IPS-18a (cell line): ENCODE measurements at regions not wholly inside any gene's neighbourhood (a gene's known extent, or its start where the extent isn't known, plus 50 kb on each side); places are given as distances from the start of the nearest gene placed in this dataset.

Source experiments
- H3K27ac ChIP-seq: one replicate; pipeline ENCODE4 v1.5.1; 2013; ENCODE audit warnings: low read length
- H3K27me3 ChIP-seq: one replicate; pipeline ENCODE4 v1.6.1; 2013; ENCODE audit warnings: mild to moderate bottlenecking, low read length; ENCODE audit not compliant: control insufficient read depth, insufficient read depth
- H3K36me3 ChIP-seq: one replicate; pipeline ENCODE4 v1.6.1; 2013; ENCODE audit warnings: low read depth, low read length; ENCODE audit not compliant: control insufficient read depth
- H3K4me1 ChIP-seq: one replicate; pipeline ENCODE4 v1.6.1; 2013; ENCODE audit warnings: low read depth, low read length; ENCODE audit not compliant: control insufficient read depth
- H3K4me3 ChIP-seq: one replicate; pipeline ENCODE4 v1.5.1; 2013; ENCODE audit warnings: low read length
- H3K9ac ChIP-seq: one replicate; pipeline ENCODE4 v1.6.1; 2013; ENCODE audit warnings: mild to moderate bottlenecking, low read length, moderate library complexity
- H3K9me3 ChIP-seq: one replicate; pipeline ENCODE4 v1.6.1; 2013; ENCODE audit warnings: low read depth, low read length; ENCODE audit not compliant: control insufficient read depth

GRCh38 chr21:19704832-19705231 is 1293.4 kb upstream of the NCAM2 start:
- Histone ChIP-seq H3K4me1 (no peaks in the 10 kb centered on the region), H3K4me3 (no peak overlapping the region), H3K9me3 (no peaks in the 10 kb centered on the region), H3K9ac (no peak overlapping the region), H3K27ac (no peak overlapping the region), H3K27me3 (no peaks in the 10 kb centered on the region), H3K36me3 (no peaks in the 10 kb centered on the region)

DNA sequence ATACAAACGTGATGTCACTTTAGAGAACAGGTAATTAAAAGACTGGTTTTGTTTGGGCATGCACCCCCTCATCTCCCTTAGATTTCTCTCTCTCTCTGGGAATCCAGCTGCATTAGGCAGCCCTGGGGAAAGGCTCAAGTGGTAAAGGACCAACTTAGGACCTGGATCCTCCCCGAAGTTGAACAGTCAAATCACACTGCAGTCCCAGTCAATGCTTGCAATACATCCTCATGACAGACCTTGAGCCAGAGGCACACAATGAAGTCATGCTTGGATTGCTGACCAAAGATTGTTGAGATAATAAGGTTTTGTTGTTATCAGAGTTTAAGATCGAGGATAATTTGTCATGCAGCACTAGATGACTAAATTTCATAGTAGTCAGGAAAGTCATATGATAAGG is 1285.8 kb upstream of the NCAM2 start:
- no peak overlapping the region for H3K9ac ChIP-seq
- H3K36me3 ChIP-seq = no peaks in the 10 kb centered on the region
- H3K4me1 ChIP-seq = no peaks in the 10 kb centered on the region
- no peaks in the 10 kb centered on the region for H3K27me3 ChIP-seq
- H3K27ac ChIP-seq = no peak overlapping the region
- no peak overlapping the region for H3K4me3 ChIP-seq
- no peaks in the 10 kb centered on the region for H3K9me3 ChIP-seq

DNA sequence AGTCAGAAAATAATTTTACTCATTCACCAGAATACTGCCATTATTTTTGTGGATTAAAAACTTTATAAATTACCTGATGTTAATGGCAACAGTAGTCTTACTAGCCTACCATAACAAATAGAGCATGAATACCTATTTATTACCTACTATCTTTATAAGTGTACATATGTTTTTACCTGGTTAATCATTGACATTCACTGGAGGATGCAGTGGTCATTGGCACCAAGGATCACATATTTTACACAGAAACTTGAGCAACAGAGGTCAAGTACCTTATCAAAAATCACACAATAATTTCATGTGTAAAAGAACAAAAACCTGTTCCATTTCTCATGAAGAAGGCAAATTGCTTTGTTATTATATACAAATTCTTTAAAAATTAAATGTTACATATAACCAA is 1284.9 kb upstream of the NCAM2 start:
- H3K4me3 ChIP-seq = no peak overlapping the region

DNA sequence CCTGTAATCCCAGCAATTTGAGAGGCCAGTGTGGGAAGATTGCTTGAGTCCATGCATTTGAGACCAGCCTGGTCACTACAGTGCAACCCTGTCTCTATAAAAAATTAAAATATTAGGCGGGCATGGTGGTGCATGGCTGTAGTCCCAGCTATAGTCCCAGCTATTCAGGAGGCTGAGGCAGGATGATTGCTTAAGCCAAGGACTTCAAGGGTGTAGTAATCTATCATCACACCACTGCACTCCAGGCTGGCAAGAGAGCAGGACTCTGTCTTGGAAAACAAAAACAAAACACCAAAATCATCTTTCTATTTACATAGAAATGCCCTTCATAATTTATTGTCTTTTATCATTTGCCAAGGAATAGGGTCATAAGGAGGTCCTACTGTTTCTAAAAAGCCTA is 1274.1 kb upstream of the NCAM2 start:
- Histone ChIP-seq H3K36me3 (no peaks in the 10 kb centered on the region), H3K9ac (no peak overlapping the region), H3K27ac (no peak overlapping the region), H3K4me3 (no peak overlapping the region), H3K4me1 (no peaks in the 10 kb centered on the region), H3K27me3 (no peaks in the 10 kb centered on the region), H3K9me3 (no peaks in the 10 kb centered on the region)

More for the DNA sequence above, 1284.9 kb upstream of the NCAM2 start:
- no peaks in the 10 kb centered on the region for H3K27me3 ChIP-seq
- H3K9me3 ChIP-seq = no peaks in the 10 kb centered on the region
- no peaks in the 10 kb centered on the region for H3K4me1 ChIP-seq
- no peak overlapping the region for H3K27ac ChIP-seq
- H3K36me3 ChIP-seq = no peaks in the 10 kb centered on the region
- no peak overlapping the region for H3K9ac ChIP-seq

DNA sequence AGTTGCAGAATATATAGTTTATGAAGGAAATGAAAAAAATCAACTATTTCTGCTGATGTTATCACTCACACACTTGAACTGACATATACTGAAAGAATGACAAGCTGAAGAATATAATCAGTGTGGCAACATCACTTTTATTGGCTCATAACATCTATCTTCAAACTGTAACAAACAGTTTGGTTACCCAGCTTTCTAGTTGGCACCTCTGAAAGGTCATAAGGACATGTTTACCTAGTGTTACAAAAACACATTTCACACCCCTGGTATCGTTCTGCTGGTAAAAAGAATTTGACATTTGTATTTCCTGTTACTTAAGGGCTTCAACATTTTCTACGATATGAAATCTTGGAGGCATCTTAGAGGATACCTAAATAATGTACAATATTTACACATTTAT is 1267.0 kb upstream of the NCAM2 start:
- Histone ChIP-seq H3K9ac (no peak overlapping the region), H3K4me1 (no peaks in the 10 kb centered on the region), H3K4me3 (no peak overlapping the region), H3K36me3 (no peaks in the 10 kb centered on the region), H3K9me3 (no peaks in the 10 kb centered on the region), H3K27me3 (no peaks in the 10 kb centered on the region), H3K27ac (no peak overlapping the region)

- H3K27ac ChIP-seq = no peak overlapping the region
- H3K36me3 ChIP-seq = no peaks in the 10 kb centered on the region
- H3K27me3 ChIP-seq = no peaks in the 10 kb centered on the region
- H3K4me3 ChIP-seq = no peak overlapping the region
- no peak overlapping the region for H3K9ac ChIP-seq
- H3K9me3 ChIP-seq = no peaks in the 10 kb centered on the region
- no peaks in the 10 kb centered on the region for H3K4me1 ChIP-seq
Observed at GRCh38 chr21:19759836-19760235, 1238.4 kb upstream of the NCAM2 start.

GRCh38 chr21:19767546-19767945 is 1230.7 kb upstream of the NCAM2 start:
- Histone ChIP-seq H3K9me3 (no peaks in the 10 kb centered on the region), H3K27ac (no peak overlapping the region)

GRCh38 chr21:19771881-19772280 is 1226.3 kb upstream of the NCAM2 start:
- Histone ChIP-seq H3K9ac (no peak overlapping the region), H3K4me3 (no peak overlapping the region), H3K27me3 (no peaks in the 10 kb centered on the region), H3K4me1 (no peaks in the 10 kb centered on the region), H3K27ac (no peak overlapping the region), H3K36me3 (no peaks in the 10 kb centered on the region), H3K9me3 (no peaks in the 10 kb centered on the region)

More at GRCh38 chr21:19767546-19767945, 1230.7 kb upstream of the NCAM2 start:
- H3K27me3 ChIP-seq = no peaks in the 10 kb centered on the region
- no peaks in the 10 kb centered on the region for H3K36me3 ChIP-seq
- no peak overlapping the region for H3K9ac ChIP-seq
- H3K4me1 ChIP-seq = no peaks in the 10 kb centered on the region
- H3K4me3 ChIP-seq = no peak overlapping the region

DNA sequence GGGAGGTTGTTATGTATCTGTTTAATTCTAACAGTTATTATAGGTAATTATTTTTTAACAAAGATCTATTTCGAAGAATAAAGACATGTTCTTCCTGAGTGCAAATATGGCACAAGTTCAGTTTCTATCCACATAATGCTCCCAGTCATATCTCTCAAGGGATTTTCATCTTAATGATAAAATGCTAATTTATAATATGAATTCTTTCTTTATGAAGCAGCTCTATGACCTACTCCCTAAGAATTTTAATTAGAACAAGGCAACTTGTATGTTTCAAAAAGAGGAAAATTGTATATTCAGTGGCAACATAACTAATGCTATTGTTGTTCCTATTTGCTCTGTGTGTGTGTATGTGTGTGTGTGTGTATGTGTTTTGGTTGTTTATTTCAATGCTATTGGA is 1222.1 kb upstream of the NCAM2 start:
- Histone ChIP-seq H3K27me3 (no peaks in the 10 kb centered on the region), H3K36me3 (no peaks in the 10 kb centered on the region), H3K4me3 (no peak overlapping the region), H3K4me1 (no peaks in the 10 kb centered on the region), H3K9ac (no peak overlapping the region), H3K9me3 (no peaks in the 10 kb centered on the region), H3K27ac (no peak overlapping the region)

- H3K36me3 ChIP-seq = no peaks in the 10 kb centered on the region
- no peaks in the 10 kb centered on the region for H3K27me3 ChIP-seq
- no peak overlapping the region for H3K9ac ChIP-seq
- H3K4me3 ChIP-seq = no peak overlapping the region
- H3K27ac ChIP-seq = no peak overlapping the region
- H3K9me3 ChIP-seq = no peaks in the 10 kb centered on the region
- H3K4me1 ChIP-seq = no peaks in the 10 kb centered on the region
Observed at GRCh38 chr21:19781881-19782652, 1216.1 kb upstream of the NCAM2 start.

DNA sequence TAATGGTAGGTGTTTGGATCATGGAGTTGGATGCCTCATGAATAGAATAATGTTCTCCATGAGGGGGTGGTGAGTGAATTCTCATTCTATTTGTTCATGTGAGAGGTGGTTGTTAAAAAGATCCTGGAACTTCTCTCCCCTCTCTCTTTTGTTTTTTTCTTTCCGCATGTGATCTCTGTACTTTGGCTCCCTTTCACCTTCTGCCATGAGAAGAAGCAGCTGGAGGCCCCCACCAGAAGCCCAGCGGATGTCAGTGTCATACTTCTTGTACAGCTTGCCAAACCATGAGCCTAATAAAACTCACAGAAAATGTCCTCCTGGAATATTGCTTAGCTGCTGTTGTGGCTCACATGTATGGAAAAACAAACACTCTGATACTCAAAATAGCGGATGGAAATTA is 1212.3 kb upstream of the NCAM2 start:
- Histone ChIP-seq H3K4me3 (no peak overlapping the region), H3K27ac (no peak overlapping the region), H3K9me3 (no peaks in the 10 kb centered on the region), H3K27me3 (no peaks in the 10 kb centered on the region), H3K9ac (no peak overlapping the region), H3K4me1 (no peaks in the 10 kb centered on the region), H3K36me3 (no peaks in the 10 kb centered on the region)

- H3K27me3 ChIP-seq = no peaks in the 10 kb centered on the region
- H3K36me3 ChIP-seq = no peaks in the 10 kb centered on the region
- H3K27ac ChIP-seq = no peak overlapping the region
- H3K9me3 ChIP-seq = no peaks in the 10 kb centered on the region
- H3K9ac ChIP-seq = no peak overlapping the region
- H3K4me3 ChIP-seq = no peak overlapping the region
- no peaks in the 10 kb centered on the region for H3K4me1 ChIP-seq
Observed at GRCh38 chr21:19792004-19792403, 1206.2 kb upstream of the NCAM2 start.
